Gastrocnemius medialis (tissue), 4 donors: ENCODE measurements at regions not wholly inside any gene's neighbourhood (a gene's known extent, or its start where the extent isn't known, plus 50 kb on each side); places are given as distances from the start of the nearest gene placed in this dataset.

ENCODE experiments used
- ATAC-seq, 2 donors: fragments of 150-250 bp; one replicate each; pipeline ENCODE4 v1.9.1; 2016
- DNase-seq, 2 donors: peaks; one replicate each; pipeline ENCODE4 v3.0.0-alpha.2; 2019
- H3K27ac ChIP-seq, 4 donors: fragments of 200-600 bp; sonication (generic); 1 replicate in 1 of 4; 2 replicates in 3 of 4; pipeline ENCODE4 v1.5.1; 2016 to 2018; ENCODE audit warnings: mild to moderate bottlenecking in 2 of 4, moderate library complexity in 1 of 4
- H3K27me3 ChIP-seq, 3 donors: fragments of 200-600 bp; sonication (generic) in 2 of 3; 1 replicate in 1 of 3; 2 replicates in 2 of 3; pipeline versions ENCODE4 v1.5.1 to v1.6.0; 2016 to 2019; ENCODE audit warnings: mild to moderate bottlenecking in 1 of 3, moderate library complexity in 1 of 3
- H3K36me3 ChIP-seq, 2 donors: fragments of 200-600 bp; sonication (generic) in 1 of 2; one replicate each; pipeline ENCODE4 v1.5.1; 2017 to 2018
- H3K4me1 ChIP-seq, 2 donors: fragments of 200-600 bp; sonication (generic) in 1 of 2; one replicate each; pipeline ENCODE4 v1.5.1; 2016 to 2017; ENCODE audit warnings: mild to moderate bottlenecking in 2 of 2
- H3K4me3 ChIP-seq, 4 donors: fragments of 200-600 bp; sonication (generic) in 3 of 4; 1 replicate in 1 of 4; 2 replicates in 3 of 4; pipeline ENCODE4 v1.5.1; 2016 to 2019; ENCODE audit warnings: mild to moderate bottlenecking in 2 of 4
- H3K9me3 ChIP-seq, 3 donors: fragments of 200-600 bp; sonication (generic) in 2 of 3; 1 replicate in 1 of 3; 2 replicates in 2 of 3; pipeline ENCODE4 v1.5.1; 2016 to 2019
- POLR2A ChIP-seq, 2 donors: fragments of 450-650 bp; IDR thresholded peaks; one replicate each; pipeline ENCODE4 v1.6.1; 2017; ENCODE audit warnings: antibody characterized with exemption in 2 of 2, mild to moderate bottlenecking in 2 of 2, moderate library complexity in 2 of 2
- in situ Hi-C, 4 donors: fragments of 200-750 bp; cut with MboI; loops; one replicate each; pipeline versions ENCODE4 v1.15.0 to v1.8.0; 2017; ENCODE audit warnings: low sequenced_read_pairs in 4 of 4
- intact Hi-C: fragments of 100-400 bp; cut with DNase I; formaldehyde crosslinking; loops from one replicate; pipeline ENCODE4 v1.15.1; 2023; ENCODE audit warnings: low total_unique reads
- TF ChIP-seq, protein P1 (sequence below), 5 experiments: fragments of 450-650 bp in 3 of 5; fragments of 200-600 bp in 2 of 5; sonication (generic) in 2 of 5; IDR thresholded peaks in 4 of 5; conservative IDR thresholded peaks in 1 of 5; 1 replicate in 4 of 5; 2 replicates in 1 of 5; pipeline ENCODE4 v1.5.1; 2016 to 2019; ENCODE audit warnings: antibody characterized with exemption in 5 of 5, mild to moderate bottlenecking in 3 of 5, moderate library complexity in 3 of 5

DNA sequence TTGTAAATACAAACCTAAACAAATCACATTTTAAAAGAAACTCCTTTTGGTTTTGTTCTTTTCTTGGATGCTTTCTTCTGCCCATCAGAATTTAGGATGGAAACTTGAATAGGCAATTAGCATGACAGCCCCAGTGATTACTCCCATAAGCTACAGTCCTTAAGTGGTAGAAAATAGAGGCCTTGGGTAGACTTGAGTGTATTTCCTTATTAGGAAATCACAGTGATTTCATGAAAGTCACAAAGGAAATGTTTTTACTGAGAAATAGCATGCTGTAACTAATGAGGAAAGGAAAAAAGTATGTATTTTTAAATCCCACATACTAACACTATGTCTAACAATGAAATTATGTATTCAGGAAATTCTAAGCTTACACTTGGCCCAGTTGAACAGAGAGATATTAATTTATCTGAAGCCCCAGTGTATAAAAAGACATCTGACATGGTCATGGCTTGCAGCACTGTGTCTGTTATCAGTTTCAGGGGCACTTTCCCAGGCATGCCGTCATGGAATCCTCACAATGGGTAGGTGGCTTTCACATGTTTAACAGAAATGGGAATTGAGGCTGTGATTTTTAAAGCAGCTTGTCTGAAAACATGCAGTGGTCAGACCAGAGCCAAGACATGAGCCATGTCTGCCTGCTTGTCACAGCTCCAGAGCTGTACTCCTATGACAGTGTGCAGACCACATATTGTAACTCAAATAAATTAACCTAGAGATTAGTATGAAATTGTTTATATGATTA, 79.7 kb upstream of the TRIB2 start:
- no peak for TF ChIP-seq POLR2A (IDR thresholded peaks at IDR 0.05)
- TF ChIP-seq, protein P1, sequence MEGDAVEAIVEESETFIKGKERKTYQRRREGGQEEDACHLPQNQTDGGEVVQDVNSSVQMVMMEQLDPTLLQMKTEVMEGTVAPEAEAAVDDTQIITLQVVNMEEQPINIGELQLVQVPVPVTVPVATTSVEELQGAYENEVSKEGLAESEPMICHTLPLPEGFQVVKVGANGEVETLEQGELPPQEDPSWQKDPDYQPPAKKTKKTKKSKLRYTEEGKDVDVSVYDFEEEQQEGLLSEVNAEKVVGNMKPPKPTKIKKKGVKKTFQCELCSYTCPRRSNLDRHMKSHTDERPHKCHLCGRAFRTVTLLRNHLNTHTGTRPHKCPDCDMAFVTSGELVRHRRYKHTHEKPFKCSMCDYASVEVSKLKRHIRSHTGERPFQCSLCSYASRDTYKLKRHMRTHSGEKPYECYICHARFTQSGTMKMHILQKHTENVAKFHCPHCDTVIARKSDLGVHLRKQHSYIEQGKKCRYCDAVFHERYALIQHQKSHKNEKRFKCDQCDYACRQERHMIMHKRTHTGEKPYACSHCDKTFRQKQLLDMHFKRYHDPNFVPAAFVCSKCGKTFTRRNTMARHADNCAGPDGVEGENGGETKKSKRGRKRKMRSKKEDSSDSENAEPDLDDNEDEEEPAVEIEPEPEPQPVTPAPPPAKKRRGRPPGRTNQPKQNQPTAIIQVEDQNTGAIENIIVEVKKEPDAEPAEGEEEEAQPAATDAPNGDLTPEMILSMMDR (IDR thresholded peaks at IDR 0.05 in 4 of 5, conservative IDR thresholded peaks at IDR 0.05 in 1 of 5), result no peak
- no peaks in the 10 kb centered on the region for H3K36me3 ChIP-seq
- intact Hi-C loops (no loop called here), in situ Hi-C loops (no loop called here)
- H3K4me3 ChIP-seq, result no peak overlapping the region
- DNase-seq, result no peak
- no peaks in the 10 kb centered on the region for H3K4me1 ChIP-seq
- ATAC-seq, result no peak
- no peaks in the 10 kb centered on the region for H3K27me3 ChIP-seq
- no peaks in the 10 kb centered on the region for H3K9me3 ChIP-seq
- H3K27ac ChIP-seq, result no peak overlapping the region

DNA sequence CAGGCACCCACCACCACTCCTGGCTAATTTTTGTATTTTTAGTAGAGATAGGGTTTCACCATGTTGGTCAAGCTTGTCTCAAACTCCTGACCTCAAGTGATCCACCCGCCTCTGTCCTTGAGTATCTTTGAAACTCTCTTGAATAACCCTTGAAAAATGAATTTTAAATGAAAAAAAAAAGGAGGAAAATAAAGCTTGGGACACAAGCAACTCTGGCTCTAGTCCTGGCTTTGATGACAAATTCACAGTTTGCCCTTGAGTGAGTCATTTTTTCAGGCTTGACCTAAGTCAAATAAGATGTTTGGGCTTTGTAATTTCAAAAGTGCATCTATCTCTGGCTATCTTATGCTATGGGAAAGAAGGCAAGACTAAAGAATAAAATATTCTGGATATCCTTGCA, 79.0 kb upstream of the TRIB2 start:
- H3K27ac ChIP-seq, result no peak overlapping the region
- intact Hi-C loops, result no loop called here
- no peak overlapping the region for H3K4me3 ChIP-seq
- no peak for DNase-seq
- no peaks in the 10 kb centered on the region for H3K36me3 ChIP-seq
- no peaks in the 10 kb centered on the region for H3K9me3 ChIP-seq
- no peaks in the 10 kb centered on the region for H3K4me1 ChIP-seq
- no peak for ATAC-seq
- TF ChIP-seq, protein P1 (IDR thresholded peaks at IDR 0.05 in 4 of 5, conservative IDR thresholded peaks at IDR 0.05 in 1 of 5), result no peak
- TF ChIP-seq POLR2A (IDR thresholded peaks at IDR 0.05), result no peak
- H3K27me3 ChIP-seq, result no peaks in the 10 kb centered on the region
- in situ Hi-C loops, result no loop called here

GRCh38 chr2:12641441-12641840, 75.3 kb upstream of the TRIB2 start:
- H3K4me1 ChIP-seq, result no peaks in the 10 kb centered on the region
- in situ Hi-C loops, result no loop called here
- H3K27me3 ChIP-seq, result no peaks in the 10 kb centered on the region
- no peaks in the 10 kb centered on the region for H3K9me3 ChIP-seq
- intact Hi-C loops, result no loop called here
- no peaks in the 10 kb centered on the region for H3K36me3 ChIP-seq
- DNase-seq, result no peak
- no peak overlapping the region for H3K27ac ChIP-seq
- no peak for TF ChIP-seq POLR2A (IDR thresholded peaks at IDR 0.05)
- TF ChIP-seq, protein P1 (IDR thresholded peaks at IDR 0.05 in 4 of 5, conservative IDR thresholded peaks at IDR 0.05 in 1 of 5), result no peak
- no peak for ATAC-seq
- no peak overlapping the region for H3K4me3 ChIP-seq

DNA sequence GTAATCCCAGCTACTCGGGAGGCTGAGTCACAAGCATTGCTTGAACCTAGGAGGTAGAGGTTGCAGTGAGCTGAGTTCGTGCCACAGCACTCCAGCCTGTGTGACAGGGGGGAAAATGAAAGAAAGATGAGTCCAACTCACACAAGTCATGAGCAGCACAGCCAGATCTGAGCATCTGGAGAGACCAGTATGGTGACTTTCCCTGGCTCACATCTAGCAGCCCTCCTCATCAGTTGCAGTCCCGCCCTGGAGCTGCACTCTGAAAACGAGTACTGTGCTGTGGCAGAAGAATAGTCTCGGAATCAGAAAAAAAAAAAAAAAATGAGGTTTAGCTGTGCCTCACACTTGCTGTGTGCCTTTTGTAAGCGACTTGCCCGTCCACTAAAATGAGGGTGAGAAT, 74.4 kb upstream of the TRIB2 start:
- H3K9me3 ChIP-seq, result no peaks in the 10 kb centered on the region
- intact Hi-C loops (no loop called here), in situ Hi-C loops (no loop called here)
- DNase-seq (no peak), ATAC-seq (no peak)
- H3K36me3 ChIP-seq, result no peaks in the 10 kb centered on the region
- H3K4me3 ChIP-seq, result no peak overlapping the region
- TF ChIP-seq, protein P1 (IDR thresholded peaks at IDR 0.05 in 4 of 5, conservative IDR thresholded peaks at IDR 0.05 in 1 of 5), result no peak
- TF ChIP-seq POLR2A (IDR thresholded peaks at IDR 0.05), result no peak
- no peaks in the 10 kb centered on the region for H3K27me3 ChIP-seq
- H3K27ac ChIP-seq, result no peak overlapping the region
- no peaks in the 10 kb centered on the region for H3K4me1 ChIP-seq

- TF ChIP-seq, protein P1 (IDR thresholded peaks at IDR 0.05 in 4 of 5, conservative IDR thresholded peaks at IDR 0.05 in 1 of 5), result no peak
- no peak for TF ChIP-seq POLR2A (IDR thresholded peaks at IDR 0.05)
- Histone ChIP-seq H3K9me3 (no peaks in the 10 kb centered on the region), H3K27ac (no peak overlapping the region), H3K27me3 (no peaks in the 10 kb centered on the region), H3K4me1 (no peaks in the 10 kb centered on the region), H3K36me3 (no peaks in the 10 kb centered on the region), H3K4me3 (no peak overlapping the region)
- in situ Hi-C loops (no loop called here), intact Hi-C loops (no loop called here)
- ATAC-seq (no peak), DNase-seq (no peak)
Measured at GRCh38 chr2:12642859-12643258, 73.9 kb upstream of the TRIB2 start.
